Uterus (tissue), 2 donors: ENCODE measurements at regions not wholly inside any gene's neighbourhood (a gene's known extent, or its start where the extent isn't known, plus 50 kb on each side); places are given as distances from the start of the nearest gene placed in this dataset.

Source experiments
- POLR2A ChIP-seq, 2 donors: fragments of 450-650 bp; IDR thresholded peaks; one replicate each; pipeline ENCODE4 v1.6.1; 2016; ENCODE audit warnings: antibody characterized with exemption in 2 of 2, mild to moderate bottlenecking in 1 of 2, moderate library complexity in 1 of 2
- TF ChIP-seq, protein P1 (sequence below), 4 experiments: fragments of 200-600 bp in 2 of 4; fragments of 450-650 bp in 2 of 4; sonication (generic) in 2 of 4; IDR thresholded peaks; one replicate each; pipeline ENCODE4 v1.5.1; 2016 to 2019; ENCODE audit warnings: antibody characterized with exemption in 4 of 4, mild to moderate bottlenecking in 2 of 4, moderate library complexity in 1 of 4

DNA sequence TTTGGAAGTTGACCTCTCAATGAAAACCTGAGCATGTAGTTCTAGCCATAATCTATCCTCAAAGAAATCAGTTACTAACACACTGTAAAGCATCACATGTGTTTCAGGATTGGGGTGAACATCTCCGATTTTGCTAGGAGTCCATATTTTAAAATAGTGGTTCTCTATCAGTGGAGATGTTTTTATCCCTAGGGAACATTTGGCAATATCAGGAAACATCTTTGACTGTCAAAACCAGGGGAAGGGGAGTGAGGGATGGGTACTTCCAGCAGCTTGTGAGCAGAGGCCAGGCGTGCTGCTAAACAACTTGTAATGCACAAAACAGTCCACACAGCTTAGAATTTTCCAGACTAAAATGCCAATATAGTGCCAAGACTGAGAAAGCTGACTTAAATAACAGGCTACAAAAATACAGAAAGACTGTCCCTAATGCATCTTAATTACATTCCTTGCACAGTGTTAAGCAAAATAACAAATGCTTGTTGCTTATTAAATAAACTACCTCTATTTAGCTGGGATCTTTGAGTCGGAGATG lies 120.9 kb downstream of the CRPPA start:
- TF ChIP-seq, protein P1, sequence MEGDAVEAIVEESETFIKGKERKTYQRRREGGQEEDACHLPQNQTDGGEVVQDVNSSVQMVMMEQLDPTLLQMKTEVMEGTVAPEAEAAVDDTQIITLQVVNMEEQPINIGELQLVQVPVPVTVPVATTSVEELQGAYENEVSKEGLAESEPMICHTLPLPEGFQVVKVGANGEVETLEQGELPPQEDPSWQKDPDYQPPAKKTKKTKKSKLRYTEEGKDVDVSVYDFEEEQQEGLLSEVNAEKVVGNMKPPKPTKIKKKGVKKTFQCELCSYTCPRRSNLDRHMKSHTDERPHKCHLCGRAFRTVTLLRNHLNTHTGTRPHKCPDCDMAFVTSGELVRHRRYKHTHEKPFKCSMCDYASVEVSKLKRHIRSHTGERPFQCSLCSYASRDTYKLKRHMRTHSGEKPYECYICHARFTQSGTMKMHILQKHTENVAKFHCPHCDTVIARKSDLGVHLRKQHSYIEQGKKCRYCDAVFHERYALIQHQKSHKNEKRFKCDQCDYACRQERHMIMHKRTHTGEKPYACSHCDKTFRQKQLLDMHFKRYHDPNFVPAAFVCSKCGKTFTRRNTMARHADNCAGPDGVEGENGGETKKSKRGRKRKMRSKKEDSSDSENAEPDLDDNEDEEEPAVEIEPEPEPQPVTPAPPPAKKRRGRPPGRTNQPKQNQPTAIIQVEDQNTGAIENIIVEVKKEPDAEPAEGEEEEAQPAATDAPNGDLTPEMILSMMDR (IDR thresholded peaks at IDR 0.05) = no peak
- TF ChIP-seq POLR2A (IDR thresholded peaks at IDR 0.05) = no peak
